ENCODE measurements at regions not wholly inside any gene's neighbourhood (a gene's known extent, or its start where the extent isn't known, plus 50 kb on each side); places are given as distances from the start of the nearest gene placed in this dataset.

DNA sequence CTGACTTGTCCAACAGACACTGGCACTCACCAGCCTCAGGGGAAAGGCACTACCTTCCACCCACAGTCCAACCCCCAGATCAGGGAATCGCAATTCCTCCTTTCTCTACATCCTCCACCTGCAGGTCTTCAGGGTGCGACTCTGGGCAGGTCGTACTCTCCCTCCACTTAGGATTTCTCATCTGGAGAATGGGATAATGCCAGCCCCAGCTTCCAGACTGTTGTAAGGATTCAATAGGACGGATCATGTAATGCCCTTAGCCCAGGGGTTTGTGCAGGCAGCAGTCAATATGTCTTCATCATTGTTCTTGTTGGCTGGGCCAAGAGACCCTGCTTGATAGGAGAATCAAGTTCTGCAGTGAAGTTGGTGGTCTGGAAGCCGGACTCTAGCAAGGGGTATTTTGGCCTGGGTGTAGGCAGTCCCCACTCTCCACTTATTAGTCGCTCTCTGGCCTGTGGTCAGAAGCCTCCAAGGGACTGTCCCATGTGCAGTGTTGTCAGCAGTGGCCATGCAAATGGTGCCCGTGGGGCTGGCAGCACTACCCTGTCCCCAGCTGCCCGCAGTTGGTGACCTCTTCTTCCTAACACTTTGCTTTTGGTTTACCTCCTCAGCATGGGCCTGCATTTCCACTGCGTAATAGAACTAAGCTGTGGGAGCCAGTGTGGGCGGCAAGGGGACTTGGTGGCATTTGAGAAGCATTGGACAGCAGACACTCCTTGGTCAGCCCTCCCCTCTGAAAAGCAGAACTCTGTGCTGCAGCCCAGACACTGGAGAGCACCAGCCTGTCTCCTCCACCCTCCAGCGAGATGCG lies 172.4 kb upstream of the HS6ST1 start:
- TF ChIP-seq, protein P1, sequence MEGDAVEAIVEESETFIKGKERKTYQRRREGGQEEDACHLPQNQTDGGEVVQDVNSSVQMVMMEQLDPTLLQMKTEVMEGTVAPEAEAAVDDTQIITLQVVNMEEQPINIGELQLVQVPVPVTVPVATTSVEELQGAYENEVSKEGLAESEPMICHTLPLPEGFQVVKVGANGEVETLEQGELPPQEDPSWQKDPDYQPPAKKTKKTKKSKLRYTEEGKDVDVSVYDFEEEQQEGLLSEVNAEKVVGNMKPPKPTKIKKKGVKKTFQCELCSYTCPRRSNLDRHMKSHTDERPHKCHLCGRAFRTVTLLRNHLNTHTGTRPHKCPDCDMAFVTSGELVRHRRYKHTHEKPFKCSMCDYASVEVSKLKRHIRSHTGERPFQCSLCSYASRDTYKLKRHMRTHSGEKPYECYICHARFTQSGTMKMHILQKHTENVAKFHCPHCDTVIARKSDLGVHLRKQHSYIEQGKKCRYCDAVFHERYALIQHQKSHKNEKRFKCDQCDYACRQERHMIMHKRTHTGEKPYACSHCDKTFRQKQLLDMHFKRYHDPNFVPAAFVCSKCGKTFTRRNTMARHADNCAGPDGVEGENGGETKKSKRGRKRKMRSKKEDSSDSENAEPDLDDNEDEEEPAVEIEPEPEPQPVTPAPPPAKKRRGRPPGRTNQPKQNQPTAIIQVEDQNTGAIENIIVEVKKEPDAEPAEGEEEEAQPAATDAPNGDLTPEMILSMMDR (IDR thresholded peaks at IDR 0.05; ENCODE audit: partially characterized antibody, unreplicated experiment), result no peak
- Mint-ChIP-seq H3K36me3 (ENCODE audit: unreplicated experiment) (no peaks in the 10 kb centered on the region), H3K4me3 (ENCODE audit: unreplicated experiment) (no peak overlapping the region), H3K9me3 (ENCODE audit: unreplicated experiment) (peaks cover 5% of the 10 kb centered on the region), H3K27me3 (ENCODE audit: unreplicated experiment) (peaks cover 3% of the 10 kb centered on the region), H3K27ac (ENCODE audit: unreplicated experiment) (no peak overlapping the region), H3K4me1 (ENCODE audit: low read depth, unreplicated experiment) (peaks cover 4% of the 10 kb centered on the region)
- no peak for DNase-seq

DNA sequence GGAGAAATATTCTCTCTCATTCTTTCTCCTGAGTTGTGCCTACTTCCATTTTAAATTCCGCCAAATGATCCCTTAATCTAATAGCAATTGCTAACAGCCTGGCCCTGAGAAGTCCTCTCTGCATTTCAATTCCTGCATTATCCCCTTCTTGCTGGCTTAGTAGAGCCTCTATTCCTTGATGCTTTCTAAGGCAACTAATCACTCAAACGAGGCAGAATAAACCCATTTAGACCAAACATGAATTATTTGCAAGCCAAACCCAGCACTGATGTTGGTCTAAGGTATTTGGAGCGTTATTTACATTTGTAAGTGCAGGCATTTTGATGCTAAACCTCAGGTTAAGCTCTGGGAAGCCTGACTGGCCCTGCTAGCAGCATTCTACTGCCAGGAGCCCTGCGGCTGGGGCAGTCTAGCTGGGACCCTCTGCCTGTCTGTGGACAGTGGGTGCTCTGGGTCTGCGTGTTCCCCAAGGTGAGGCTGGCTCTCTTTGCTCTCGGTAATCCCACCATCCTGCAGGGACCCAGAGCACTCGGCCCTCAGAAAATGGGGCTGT lies 173.1 kb upstream of the HS6ST1 start:
- no peak overlapping the region for H3K27ac Mint-ChIP-seq (ENCODE audit: unreplicated experiment)
- peaks cover 4% of the 10 kb centered on the region for H3K9me3 Mint-ChIP-seq (ENCODE audit: unreplicated experiment)
- TF ChIP-seq, protein P1 (IDR thresholded peaks at IDR 0.05; ENCODE audit: partially characterized antibody, unreplicated experiment), result no peak
- H3K27me3 Mint-ChIP-seq (ENCODE audit: unreplicated experiment), result peaks cover 3% of the 10 kb centered on the region
- no peak for DNase-seq
- H3K4me1 Mint-ChIP-seq (ENCODE audit: low read depth, unreplicated experiment), result peaks cover 4% of the 10 kb centered on the region
- no peaks in the 10 kb centered on the region for H3K36me3 Mint-ChIP-seq (ENCODE audit: unreplicated experiment)
- H3K4me3 Mint-ChIP-seq (ENCODE audit: unreplicated experiment), result no peak overlapping the region

DNA sequence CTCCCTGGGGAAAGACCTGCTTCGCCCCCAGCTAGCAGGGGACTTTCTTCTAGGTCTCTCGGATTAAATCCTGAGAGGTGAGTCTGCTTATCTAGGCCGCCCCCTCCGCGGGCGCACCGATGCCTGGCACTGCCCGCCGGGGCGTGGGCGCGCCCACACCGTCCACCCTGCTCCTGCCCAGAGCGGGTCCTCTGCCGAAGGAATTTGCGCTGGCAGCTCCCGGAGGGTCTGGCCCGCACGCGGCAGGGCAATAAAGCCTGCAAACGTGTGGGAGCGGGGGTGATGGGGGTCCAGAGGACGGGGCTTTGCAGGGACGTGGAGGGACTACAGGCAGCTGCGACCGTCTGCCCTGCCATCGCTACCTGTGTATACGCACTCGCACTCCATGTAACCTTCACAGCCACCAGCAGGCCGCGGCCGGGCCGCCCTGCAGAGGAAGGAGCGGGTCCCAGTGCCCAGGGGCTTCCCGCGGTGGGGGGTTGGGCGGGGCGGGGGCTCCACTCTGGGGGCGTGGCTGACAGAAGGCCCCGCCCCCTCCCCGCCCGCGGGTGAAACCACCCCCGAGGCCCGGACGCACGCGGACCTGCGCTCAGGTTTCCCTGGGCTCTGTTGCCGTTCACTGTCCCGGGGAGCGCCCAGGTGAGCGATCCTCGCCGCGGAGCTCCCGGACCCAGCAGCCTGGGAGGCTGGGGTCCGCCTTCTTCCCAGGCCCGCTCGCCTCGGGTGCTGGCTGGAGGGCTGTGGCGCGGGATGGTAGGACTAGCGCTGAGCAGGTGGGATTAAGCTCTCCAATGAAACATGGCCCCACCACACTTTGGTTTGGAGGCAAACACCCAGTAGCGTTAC lies 174.5 kb upstream of the HS6ST1 start:
- H3K36me3 Mint-ChIP-seq (ENCODE audit: unreplicated experiment), result no peaks in the 10 kb centered on the region

DNA sequence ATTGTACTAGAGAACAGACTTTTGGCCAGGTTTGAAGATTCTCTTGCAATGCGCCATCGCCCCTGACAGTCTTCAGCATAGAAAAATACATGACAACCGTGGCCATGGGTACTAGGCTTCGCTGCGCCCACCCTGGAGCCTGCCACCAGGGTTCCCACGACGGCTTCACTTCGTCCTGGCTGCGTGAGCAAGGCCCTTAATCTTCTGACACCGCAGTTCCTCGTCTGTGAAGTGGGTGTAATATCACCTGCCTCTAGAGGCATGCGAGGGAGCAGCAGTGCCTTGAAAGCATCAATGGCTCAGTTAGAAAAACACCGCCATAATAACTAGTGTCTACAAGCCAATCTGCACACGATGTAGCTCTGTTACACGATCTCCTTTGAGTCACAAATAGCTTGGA lies 175.2 kb upstream of the HS6ST1 start:
- Mint-ChIP-seq H3K27ac (ENCODE audit: unreplicated experiment) (peak overlapping the region; percentile 43), H3K9me3 (ENCODE audit: unreplicated experiment) (peaks cover 4% of the 10 kb centered on the region), H3K4me1 (ENCODE audit: low read depth, unreplicated experiment) (peaks cover 4% of the 10 kb centered on the region), H3K4me3 (ENCODE audit: unreplicated experiment) (no peak overlapping the region), H3K27me3 (ENCODE audit: unreplicated experiment) (peaks cover 3% of the 10 kb centered on the region), H3K36me3 (ENCODE audit: unreplicated experiment) (no peaks in the 10 kb centered on the region)
- TF ChIP-seq, protein P1 (IDR thresholded peaks at IDR 0.05; ENCODE audit: partially characterized antibody, unreplicated experiment), result no peak
- no peak for DNase-seq

More for the DNA sequence above, 174.5 kb upstream of the HS6ST1 start:
- peaks cover 4% of the 10 kb centered on the region for H3K4me1 Mint-ChIP-seq (ENCODE audit: low read depth, unreplicated experiment)
- H3K4me3 Mint-ChIP-seq (ENCODE audit: unreplicated experiment), result no peak overlapping the region
- DNase-seq, result no peak
- peaks cover 3% of the 10 kb centered on the region for H3K27me3 Mint-ChIP-seq (ENCODE audit: unreplicated experiment)
- peaks cover 4% of the 10 kb centered on the region for H3K9me3 Mint-ChIP-seq (ENCODE audit: unreplicated experiment)
- TF ChIP-seq, protein P1 (IDR thresholded peaks at IDR 0.05; ENCODE audit: partially characterized antibody, unreplicated experiment), result no peak
- H3K27ac Mint-ChIP-seq (ENCODE audit: unreplicated experiment), result peak overlapping the region; percentile 43

Measured in glutamatergic neuron (in vitro differentiated cells).